Cardiac fibroblast (primary cell): ENCODE measurements at regions not wholly inside any gene's neighbourhood (a gene's known extent, or its start where the extent isn't known, plus 50 kb on each side); places are given as distances from the start of the nearest gene placed in this dataset.

Source experiments
- DNase-seq, 2 donors: peaks; one replicate each; pipeline versions ENCODE4 v3.0.0 to v3.0.0-alpha.2; 2010; ENCODE audit warnings: low read depth in 2 of 2
- H3K4me3 ChIP-seq, 2 donors: replicated peaks in 1 of 2; 1 replicate in 1 of 2; 2 replicates in 1 of 2; pipeline ENCODE4 v1.5.1; 2011; ENCODE audit warnings: low read depth in 2 of 2, low read length in 2 of 2, mild to moderate bottlenecking in 2 of 2, moderate library complexity in 1 of 2
- TF ChIP-seq, protein P1 (sequence below): IDR thresholded peaks from one replicate; pipeline ENCODE4 v1.5.1; 2011; ENCODE audit warnings: low read depth, mild to moderate bottlenecking, low read length, inconsistent platforms

DNA sequence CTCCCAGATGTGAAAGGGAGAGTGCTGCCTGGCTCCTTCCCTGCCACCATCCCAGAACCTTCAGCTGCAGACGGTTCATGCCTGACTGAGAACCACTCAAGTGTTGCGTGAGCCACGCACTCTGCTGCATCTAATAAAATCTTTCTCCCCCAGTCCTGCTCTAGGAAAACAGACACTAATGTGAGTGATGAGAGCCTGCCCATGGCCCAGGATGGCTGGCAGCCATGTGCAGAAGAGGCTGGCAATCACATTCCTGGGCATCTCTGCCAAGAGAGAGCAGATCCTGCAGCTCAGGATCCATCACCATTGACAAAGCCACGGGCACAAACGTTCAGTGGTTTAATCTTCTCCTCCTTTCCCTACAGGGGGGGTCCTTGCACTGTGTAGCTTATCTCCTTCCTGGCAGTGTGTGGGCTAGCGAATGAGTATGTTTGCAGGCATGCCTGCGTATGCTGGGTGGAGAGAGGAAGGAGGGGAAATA, 477.5 kb downstream of the SLC4A3 start:
- TF ChIP-seq, protein P1, sequence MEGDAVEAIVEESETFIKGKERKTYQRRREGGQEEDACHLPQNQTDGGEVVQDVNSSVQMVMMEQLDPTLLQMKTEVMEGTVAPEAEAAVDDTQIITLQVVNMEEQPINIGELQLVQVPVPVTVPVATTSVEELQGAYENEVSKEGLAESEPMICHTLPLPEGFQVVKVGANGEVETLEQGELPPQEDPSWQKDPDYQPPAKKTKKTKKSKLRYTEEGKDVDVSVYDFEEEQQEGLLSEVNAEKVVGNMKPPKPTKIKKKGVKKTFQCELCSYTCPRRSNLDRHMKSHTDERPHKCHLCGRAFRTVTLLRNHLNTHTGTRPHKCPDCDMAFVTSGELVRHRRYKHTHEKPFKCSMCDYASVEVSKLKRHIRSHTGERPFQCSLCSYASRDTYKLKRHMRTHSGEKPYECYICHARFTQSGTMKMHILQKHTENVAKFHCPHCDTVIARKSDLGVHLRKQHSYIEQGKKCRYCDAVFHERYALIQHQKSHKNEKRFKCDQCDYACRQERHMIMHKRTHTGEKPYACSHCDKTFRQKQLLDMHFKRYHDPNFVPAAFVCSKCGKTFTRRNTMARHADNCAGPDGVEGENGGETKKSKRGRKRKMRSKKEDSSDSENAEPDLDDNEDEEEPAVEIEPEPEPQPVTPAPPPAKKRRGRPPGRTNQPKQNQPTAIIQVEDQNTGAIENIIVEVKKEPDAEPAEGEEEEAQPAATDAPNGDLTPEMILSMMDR = peak; percentile 30
- H3K4me3 ChIP-seq = no peak overlapping the region
- peak; percentile 69 to 92 for DNase-seq

DNA sequence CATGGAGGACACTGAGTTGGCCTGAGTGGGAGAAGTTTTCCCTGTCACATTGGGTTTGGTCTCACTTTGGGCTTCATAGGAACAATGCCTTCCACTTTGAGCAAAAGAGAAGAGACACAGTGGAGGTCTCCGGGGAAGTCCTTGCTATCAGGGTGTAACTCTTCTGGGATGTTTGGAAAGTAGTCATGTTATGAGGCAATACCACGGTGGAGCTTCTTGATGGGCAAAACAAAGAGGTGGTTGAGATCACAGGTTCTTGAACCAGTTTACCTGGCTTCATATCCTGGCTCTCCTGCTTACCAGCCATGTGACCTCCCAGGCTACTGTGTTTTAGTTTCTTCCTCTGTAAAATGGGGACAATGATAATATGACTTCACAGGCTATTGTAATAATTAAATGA, 478.6 kb downstream of the SLC4A3 start:
- no peak for DNase-seq
- TF ChIP-seq, protein P1 = no peak
- H3K4me3 ChIP-seq = no peak overlapping the region

DNA sequence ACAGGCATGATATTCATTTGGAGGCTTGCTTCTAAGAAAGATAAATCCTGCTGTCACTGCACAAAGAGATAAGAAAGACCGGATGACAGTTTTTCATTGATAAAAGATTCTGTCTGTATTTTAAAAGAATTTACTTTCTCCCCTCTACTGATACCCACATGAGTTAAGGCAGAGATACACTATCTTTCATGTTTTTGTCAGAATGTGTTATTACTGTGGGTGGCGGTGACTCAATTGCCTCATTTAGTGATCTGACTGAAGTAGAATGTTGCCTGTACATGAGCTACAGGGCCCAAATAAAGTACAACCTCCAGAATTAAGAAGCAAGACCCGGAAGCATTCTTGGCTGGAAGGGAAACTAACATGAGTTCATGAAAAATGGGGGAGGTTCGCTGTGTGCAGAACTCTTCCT, 480.0 kb downstream of the SLC4A3 start:
- no peak overlapping the region for H3K4me3 ChIP-seq
- DNase-seq = no peak
- TF ChIP-seq, protein P1 = no peak

DNA sequence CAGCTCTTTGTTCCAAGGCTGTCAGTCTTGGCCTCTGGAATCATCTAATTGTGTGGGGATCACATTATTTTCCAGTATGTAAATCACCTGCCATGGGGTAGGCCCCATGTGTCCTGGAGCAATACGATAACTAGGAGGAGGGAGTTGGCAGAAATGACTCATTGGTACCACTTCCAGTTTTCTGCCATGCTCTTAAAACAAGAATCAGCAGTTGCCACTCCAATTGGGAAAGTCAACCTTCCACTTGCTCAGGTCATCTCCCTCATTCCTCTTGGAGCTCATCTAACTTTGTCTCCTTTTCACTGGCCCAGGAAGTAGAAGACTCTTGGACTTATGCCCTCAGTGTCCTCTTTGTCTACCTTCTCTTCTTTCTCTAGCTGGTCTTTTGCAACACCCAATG, 487.0 kb downstream of the SLC4A3 start:
- no peak overlapping the region for H3K4me3 ChIP-seq
- TF ChIP-seq, protein P1 = no peak
- no peak for DNase-seq

DNA sequence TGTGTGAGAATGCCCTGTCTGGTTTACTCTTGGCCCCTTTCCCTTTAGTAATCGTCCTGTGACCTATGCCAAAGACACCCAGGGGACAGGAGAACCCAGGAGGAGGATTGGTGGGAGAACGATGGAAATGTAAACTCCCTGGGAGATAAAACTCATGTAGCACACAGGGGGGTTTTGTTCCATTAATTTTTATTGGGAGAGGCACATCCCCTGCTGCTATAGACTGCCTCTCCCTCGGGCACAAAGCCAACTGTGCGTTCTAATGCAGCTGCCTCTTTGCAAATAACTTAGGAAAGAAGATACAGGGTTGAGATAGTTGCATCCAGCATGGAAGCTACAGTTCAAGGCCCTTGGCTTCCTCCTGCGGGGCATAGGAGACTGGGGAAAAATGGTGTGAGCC, 489.6 kb downstream of the SLC4A3 start:
- no peak overlapping the region for H3K4me3 ChIP-seq
- no peak for DNase-seq
- TF ChIP-seq, protein P1 = no peak

DNA sequence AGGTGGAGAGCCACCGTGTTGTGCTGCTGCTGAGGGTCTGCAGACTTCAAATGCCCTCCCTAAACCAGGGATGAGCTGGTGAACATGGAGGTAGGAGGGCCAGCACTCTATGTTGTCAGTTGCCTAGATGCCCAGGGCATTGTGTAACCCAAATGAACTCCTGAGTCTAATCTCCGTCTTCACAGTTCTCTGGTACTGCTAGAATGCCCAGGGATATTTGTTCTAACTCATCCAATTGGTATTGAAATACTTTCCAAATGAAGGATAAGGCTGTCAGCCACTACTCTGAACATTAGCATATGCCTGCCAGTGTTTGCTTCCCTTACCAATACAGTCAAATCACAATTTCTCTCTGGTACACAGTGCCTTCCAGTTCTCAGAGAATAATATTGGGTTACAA, 492.6 kb downstream of the SLC4A3 start:
- TF ChIP-seq, protein P1 = no peak
- H3K4me3 ChIP-seq = no peak overlapping the region
- DNase-seq = peak in 1 of 2 donors; percentile 15

DNA sequence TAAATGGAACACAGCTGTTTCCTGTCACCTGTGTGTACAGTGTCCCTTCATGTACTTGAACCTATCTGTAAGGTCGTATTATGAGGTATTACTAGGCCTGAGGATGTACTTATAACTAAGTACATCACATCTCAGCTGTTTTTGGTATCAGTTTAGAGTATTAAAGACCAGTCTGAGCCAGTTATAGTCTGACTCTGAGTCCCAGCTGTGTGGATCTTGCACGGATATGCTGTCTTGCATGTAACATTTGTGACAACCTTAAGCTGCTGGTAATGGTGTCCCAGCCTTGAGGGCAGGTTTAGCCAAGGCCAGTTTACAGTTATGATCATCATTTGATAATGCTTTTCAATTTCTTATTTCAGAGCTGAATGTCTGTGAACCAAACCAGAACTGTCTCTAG, 496.3 kb downstream of the SLC4A3 start:
- TF ChIP-seq, protein P1 = no peak
- DNase-seq = no peak
- no peak overlapping the region for H3K4me3 ChIP-seq
